Stimulated activated CD8-positive, alpha-beta memory T cell treated with anti-CD3 and anti-CD28 coated beads, Interleukin-15, amount 100 ng/mL, for 1 hour (primary cell): ENCODE measurements at regions not wholly inside any gene's neighbourhood (a gene's known extent, or its start where the extent isn't known, plus 50 kb on each side); places are given as distances from the start of the nearest gene placed in this dataset.

Experiments used
- DNase-seq: peaks from one replicate; pipeline ENCODE4 v3.0.0-alpha.2; 2020; ENCODE audit warnings: low read depth

DNA sequence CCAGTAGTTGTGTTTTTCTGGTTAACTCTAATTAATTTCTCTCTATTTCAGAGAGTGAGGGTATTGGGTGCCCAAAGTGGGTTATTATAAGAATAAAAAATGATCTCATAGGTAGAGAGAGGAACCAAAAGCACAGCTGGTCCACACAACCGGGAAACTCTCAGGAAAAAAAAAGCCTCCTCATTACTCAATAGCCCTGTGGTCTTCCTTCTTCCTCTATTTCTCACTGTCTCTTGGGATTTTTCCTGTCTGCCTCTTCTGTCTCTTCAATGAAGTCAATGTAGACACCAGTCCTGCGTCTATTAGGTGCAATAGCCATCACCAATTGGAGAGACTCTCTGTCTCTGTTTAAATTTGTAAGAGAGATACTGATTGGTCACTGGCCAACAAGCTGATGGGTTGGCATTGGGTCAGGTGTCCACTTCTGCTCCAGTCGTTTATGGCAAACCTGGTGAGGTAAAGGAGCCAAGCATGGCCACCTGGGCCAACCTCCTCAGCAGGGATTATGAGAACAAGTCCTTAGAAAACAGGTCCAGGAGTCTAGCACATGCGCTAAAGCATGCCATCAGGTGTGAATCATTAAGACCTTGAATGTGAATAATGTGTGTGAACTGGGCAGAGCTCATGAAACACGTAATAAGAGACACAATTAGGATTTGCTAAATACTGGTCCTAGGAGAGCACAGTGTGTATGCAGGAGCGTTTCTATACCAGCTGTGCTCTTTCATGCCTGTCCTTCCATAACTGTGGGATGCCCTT, 443.0 kb upstream of the RUNX1 start:
- no peak for DNase-seq

DNA sequence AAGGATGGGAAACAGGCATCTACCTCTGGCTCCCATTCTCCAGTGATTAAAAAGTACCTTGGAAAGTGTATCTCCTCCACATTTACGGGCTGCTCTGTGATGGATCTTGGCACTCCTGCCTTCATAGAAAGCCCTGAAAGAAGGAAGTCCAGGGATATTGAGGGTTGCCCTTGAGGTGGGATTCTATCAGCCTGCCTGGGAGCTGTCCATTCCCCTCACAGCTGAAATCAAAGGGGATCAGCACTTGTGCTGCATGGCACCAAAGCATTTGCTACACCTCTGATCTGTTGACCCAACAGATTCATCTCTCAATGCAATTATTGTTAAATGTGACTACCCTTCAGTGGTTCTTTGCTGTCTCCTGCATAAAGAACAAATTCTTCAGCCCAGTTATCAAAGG, 442.0 kb upstream of the RUNX1 start:
- DNase-seq, result no peak

DNA sequence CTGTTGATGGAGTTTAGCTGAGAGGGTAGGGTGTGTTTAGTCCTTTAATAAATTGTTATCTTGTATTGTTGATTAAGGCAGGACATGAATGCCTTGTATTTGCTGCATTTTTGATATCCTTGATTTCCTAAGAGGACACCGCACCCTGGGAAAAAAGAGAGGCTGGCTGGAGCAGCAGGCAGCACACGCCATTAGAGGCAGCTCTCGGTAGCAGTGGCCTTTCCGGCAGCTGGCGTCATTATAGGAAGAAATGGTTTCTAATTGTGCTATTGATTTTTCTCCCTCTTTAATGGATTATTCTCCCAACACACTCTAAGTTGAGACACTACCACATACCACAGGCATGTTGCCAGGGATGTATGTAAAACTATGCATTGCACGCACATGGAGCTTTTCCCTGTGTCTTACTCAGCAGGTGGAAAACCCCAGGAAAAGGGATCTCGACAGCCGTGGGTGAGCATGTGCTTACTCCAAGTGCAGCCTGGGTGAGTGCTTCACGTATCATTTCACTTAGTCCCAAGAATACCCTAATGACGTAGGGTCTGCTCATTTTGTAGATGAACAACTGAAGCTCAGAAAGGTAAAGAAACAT, 440.4 kb upstream of the RUNX1 start:
- DNase-seq, result no peak

DNA sequence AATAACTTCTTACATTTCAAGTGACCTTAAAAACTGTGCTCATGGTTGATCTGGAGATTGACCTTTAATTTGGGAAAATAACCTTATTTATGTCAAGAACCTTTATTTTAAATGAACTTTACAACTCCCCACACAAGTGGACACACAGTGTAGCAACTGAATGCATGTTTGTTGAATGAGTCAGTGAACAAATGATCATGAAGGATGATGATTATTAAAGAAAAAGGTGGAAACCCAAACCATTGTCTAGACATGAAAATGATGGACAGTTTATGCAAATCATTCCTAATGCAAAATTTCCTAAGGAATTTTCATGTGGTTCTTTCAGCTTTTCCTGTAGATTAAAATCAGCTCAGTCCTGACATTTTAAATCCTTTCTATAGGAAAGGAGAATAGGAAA, 439.8 kb upstream of the RUNX1 start:
- no peak for DNase-seq

DNA sequence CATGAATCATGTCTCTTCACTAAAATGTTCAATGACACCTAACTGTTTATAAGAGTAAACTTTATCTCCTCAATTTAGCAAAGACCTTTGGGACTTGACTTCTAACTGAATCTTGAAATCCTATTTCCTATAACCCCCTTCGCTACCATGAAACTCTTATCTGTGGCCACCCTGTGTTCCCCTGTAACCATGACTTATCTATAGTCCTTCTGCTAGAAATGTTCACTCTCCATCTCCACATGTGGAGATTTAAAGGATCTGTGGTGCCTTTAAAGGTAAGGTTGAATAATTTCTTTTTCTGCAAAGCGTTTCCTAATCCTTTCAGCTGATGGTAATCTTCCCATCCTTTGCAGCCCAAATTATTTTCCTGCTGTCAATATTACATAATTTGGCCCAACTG, 436.3 kb upstream of the RUNX1 start:
- DNase-seq, result no peak

DNA sequence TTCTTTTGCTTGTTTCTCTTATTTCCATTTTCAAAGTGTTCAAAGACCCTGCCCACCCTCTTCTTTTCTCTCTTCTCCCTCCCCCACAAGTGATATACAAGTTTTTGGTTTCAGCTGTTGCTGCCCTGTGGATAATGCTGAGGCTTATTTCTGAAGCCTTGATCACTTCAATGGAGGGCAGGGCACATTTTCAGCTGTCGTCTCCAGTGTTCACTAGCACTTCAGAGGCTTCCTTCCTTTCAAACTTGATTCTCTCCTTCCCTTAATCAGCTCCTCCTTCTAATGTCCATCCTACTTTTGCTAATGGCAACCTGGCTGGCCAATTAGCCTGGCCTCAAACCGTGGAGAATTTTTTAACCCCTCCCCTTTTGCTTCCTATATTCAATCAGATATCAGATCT, 435.7 kb upstream of the RUNX1 start:
- DNase-seq, result no peak

DNA sequence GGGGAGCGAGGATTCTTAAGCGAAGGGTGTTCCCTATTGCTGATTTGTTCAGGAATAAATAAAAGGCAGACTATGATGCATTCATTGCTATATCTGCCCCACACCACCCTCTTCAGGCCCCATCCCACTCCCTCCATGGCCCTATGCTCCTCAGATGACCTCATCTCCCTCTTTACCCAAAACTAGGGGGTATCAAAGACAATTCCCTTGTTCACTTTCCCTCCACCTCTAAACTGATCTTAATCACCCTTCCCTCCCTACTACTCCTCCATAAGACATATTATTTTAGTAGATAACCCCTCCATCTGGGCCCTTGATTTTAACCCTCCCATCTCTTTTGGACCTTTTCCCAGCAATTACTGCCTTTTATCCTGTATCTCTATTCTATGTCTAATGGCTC, 434.9 kb upstream of the RUNX1 start:
- no peak for DNase-seq

DNA sequence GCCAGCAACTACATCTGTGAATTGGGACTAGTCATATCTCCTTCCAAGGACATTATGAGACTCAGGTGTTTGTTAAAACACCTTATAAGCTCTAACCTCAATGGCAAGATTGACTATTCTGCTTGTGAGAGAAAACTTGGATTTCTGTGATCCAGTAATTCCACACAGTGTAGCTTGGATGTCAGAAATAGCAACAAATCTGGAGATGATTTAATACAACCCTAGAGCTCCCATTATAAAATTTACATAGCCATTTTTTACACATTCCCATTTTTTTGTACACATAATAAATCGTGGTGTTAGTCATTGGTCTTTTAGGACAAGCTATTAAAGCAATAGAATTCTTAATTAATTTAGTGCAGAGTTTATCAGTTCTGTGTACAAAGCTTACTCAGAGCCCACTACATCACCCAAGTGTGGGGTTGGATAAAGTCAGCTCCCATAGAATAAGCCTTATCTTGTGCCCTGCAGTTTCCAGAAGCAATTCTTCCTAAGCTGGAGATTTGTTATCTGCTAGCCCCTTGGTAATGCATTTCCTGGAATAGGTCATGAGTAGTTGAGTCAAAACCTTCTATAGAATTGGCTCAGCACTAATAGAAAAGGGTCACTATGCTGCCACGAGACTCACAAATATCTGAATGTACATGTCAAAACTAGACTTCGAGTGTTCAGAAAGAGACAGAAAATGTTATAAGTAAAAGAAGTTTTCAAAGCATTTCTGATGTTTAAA, 434.0 kb upstream of the RUNX1 start:
- DNase-seq, result no peak

DNA sequence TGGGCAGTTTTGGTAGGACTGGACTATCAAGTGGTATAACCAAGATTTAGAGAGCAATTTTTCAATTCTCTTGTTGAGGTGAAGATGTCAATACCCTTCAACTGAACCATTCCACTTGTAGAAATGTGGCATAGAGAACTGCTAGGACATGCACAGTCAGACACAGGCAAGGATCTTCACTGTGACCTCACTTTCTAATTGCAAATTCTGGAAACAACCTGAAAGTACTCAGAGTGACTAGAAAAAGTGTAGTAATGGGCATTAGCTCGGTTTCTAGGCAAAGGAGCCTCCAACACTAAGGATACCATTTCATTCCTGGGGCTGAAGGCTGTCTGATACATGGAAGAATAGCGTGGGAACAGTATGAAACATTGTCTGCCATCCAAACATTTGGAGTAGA, 433.0 kb upstream of the RUNX1 start:
- no peak for DNase-seq

DNA sequence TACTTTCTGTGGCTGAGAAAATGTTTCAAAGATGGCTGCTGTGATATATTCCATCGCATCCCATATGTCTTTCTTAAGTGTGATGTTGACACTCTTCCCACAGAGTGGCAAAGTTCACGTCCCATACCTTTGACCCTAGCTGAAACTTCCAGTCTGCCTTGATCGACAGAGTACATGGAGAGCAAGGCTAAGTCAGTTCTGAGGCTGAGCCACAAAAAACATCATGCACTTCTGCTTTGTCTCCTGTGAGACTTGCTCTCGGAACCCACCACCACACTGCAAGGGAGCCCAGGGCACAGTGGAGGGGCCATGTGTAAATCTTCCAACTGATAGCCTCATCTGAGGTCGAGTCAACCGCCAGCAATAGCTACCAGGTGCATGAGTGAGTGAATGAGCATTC, 431.9 kb upstream of the RUNX1 start:
- no peak for DNase-seq

DNA sequence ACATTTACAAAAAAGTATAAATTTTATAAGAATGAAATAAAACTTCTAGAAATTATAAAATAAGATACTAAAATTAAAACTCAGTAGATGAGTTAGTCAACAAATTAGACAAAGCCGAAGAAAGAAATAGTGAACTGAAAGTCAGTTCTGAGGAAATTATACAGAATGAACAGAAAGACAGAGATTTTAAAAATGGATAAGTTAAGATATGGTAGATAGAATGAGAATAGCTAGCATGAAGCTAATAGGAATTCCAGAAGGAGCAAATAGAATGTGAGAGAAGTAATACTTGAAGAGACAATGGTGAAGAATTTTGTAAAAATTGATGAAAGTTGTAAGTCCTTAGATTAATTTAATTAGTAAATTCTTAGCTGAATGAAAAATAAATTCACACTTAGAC, 430.4 kb upstream of the RUNX1 start:
- DNase-seq, result no peak

DNA sequence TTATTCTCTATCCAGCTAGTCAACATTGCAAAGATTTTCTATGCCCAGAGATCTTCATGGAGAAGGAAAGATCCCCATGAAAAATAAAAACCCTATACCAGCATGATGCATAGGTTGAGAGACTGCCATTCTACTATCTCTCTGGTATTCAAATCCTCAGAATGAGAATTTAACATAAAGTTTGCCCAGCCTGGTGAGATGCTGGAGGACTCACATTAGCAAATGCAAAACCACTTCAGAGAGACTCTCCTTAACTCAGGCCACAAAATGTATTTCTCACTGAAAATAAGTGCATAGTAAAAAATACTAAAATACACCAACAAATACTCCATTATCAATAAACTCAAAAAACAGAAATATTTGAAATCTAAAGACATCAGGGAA, 430.0 kb upstream of the RUNX1 start:
- DNase-seq, result no peak

DNA sequence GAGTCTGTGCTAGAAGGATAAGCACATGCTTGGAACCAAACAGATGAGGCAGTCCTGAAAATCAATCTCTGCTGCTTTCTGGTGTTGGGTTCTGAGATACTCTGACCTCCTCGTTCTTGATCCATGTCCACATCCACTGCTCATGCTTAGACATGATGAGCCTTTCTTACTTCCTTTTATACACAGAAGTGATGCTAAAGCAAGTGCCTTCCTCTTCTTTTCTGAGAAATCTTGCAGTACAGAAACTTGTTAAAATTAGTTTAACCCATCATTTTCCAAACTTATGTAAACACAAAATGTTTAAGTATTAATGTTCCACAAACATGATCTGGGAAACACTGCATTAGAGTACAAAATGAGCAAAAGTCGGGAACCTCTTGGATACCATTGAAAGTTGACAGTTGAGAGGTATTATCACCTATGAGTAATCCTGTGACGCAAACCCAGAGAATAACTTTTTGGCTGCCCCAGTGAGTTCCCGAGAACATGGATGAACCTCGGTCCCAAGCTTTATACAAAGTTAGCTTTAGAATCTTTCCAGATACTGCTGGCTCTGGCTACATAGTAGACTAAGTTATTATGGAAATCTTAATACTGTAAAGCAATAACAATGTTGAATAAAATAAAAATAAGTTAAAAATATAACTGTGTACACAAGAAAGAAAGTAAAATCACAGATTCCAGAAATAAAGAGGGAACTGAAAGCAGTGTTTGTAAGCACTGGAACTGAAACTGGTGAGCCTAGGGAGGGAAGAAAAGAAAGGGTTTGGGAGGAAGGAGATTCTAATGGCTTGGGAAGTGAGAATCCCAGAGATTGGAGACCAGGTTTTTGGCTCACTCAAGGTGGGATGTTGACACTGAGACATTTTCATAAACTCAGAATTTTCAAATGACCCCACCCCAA, 429.3 kb upstream of the RUNX1 start:
- DNase-seq, result no peak

DNA sequence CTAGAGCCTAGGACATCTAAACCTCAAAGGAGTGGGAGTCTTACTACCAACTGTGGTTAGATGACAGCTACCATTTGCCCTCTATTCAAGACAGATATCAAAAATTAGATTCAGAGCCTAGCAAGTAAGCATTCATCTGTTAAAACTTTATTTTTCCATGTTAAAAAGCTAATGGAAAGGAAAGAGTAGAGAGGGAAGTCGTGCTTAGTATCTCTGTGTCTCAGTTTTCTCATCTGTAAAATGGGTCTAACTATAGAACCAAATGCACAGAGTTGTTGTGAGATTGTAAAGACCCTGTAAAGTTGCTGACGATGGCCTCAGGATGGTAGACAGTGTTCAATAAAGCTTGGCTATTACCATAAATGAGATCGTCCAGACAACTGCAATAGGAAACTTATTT, 428.5 kb upstream of the RUNX1 start:
- DNase-seq, result no peak

DNA sequence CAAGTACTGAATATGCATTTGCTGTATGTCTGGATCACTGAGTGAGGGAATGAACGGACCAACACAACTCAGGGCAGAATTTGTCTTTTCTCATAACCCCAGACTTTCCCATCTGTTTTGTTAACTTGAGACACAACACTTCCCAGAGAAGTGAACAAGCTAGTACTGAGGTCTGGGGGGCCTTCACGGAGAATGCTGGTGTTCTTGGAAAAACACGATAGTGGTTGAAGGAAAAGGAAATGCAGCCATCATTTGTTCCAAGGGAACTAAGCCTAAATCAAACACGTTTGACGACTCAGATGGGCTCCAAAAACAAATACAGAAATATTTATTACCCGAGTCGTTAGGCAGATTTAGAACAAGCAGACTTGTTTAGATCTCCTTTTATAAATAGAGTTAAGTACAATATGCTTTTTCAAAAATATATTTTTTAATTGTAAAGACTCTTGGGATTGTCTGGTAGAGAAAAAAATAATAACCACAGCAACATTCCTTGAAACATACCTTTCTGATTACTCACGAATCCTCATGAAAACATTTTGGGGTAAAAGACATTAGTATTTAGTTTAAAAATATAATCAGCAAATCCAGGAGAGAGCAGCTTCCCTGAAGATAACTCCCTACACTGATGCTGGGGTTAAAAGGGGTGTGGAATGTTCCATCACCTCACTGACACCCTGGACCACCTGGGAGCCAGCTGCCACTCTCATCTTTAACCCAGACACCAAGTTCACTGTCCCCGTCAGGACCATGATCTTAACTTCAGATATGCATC, 427.7 kb upstream of the RUNX1 start:
- DNase-seq, result no peak

DNA sequence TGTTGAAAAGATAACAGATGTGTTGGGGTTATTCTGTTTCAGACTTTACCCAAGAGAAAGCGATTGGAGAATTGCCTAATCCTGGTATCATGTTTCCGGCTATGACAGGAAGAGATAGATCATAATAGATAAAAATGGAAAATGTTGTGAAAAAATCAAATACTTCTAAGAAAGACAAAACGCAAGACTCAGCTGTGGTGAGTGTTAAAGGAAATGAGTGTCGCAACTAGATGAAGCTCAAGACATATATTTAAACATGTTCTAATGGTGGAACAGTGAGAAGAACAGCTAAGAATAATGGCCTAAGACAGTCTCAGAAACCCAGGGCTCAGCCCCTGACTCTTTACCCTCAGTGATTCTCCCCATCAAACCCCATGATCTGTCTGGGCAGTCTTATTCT, 426.7 kb upstream of the RUNX1 start:
- DNase-seq, result no peak

DNA sequence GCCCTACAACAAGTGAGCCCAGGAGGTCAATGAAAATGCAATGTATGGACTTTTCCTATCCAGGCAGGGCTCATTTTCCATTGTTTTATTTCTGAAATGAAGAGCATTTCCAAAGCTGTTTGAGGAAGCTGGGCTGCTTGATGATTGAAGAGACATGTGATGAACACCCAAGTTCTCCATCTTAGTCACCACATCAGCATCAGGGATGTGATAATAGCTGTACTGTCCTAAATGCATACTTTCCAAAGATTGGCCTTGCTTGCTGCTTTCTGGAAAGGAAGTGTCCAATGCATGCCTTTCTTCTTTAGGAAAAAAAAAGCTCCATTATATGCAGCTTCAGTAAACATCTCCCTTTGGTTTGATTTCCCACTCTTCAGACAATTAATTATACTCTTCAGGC, 425.9 kb upstream of the RUNX1 start:
- no peak for DNase-seq

DNA sequence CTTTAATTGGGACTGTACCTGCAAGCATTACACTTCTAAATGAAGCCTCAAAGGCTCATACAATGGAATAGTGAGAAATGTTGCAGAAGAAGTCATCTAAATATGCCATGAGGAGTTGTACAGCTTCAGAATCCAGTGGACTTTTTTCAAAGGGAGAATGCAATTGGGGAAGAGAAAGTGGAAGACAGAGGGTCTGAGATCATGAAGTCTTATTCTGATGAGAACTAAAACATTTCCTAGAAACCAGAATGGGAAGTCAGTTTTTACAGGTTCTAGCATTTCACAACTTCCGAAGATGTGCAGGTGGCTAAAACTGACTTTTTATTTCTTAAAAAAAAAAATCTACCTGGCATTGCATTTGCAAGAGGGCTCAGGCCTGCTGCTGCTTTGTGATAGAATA, 424.4 kb upstream of the RUNX1 start:
- no peak for DNase-seq

DNA sequence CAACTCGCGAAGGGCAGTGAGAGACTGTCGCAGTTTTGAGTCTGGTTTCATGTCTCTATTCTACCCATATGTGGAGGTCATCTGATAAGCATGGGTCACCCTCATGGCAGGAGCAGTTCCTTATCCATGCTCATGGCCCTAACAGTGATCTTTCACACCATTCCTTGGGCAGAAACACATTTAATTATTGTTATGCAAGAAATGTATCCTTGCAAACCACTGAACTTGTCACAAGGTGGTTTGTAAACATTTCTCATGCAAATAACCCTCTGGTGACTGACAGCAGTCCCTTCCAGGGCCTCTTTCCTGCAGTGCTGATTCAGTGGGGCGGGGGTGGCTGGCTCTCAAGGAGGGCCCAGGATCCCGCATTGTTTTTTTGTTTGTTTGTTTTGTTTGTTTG, 421.4 kb upstream of the RUNX1 start:
- no peak for DNase-seq

DNA sequence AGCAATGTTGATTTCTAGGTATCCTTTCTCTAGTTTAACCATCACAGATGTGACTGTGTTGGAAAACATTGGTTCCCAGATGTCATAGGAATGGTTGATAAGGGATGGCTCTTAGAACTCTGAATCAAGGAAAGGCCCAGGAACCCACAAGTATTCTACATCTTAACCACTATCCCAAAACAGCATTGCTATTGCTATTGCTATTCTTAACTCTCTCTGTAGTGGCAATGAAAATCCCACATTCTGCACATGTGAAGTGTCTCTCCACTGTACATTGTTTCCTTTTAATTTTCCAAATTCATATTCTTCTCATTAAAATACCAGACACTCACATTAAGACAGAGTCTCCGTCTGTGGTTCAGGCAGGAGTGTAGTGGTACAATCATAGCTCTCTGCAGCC, 420.4 kb upstream of the RUNX1 start:
- DNase-seq, result no peak

DNA sequence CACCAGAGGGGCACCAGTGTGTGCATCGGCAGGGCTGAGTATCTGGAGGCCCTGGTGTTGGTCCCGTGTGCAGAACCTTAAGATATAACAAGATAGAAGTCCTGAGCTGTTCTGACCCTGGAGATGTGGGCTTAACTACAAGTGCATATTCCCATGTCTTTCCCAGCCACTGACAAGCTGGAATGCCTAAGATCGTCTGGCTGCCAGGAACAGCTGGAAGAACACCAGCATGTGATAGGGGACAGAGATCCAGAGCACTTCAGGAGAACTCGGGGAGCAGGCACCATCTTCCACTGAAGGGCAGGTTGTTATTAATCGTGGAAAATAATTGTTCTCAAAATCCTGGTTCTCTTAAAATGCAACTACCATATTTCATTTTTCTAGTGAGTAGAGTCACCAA, 419.9 kb upstream of the RUNX1 start:
- DNase-seq, result no peak

DNA sequence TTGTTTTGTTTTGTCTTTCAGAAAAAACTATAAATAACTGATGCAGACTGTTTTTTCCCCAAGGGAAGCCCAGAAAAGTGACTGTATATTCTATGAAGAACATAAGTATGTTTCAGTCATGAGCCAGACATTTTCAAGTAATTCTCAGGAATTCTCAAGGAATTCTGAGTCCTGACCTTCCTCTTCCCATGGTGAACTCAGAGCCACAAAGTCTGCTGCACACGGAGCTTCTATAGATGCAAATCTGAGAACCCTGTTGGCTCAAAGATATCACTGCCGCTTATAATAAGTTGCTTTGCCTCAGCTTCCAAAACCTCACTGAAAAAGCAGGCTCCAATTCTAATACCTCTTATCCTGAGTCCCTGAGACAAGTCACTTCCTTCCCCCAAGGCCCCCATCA, 418.5 kb upstream of the RUNX1 start:
- no peak for DNase-seq
